Adipocyte (in vitro differentiated cells): ENCODE measurements at regions not wholly inside any gene's neighbourhood (a gene's known extent, or its start where the extent isn't known, plus 50 kb on each side); places are given as distances from the start of the nearest gene placed in this dataset.
A peak's percentile ranks its signal among the peaks of the same experiment; 100 is the strongest.

ENCODE experiments used
- DNase-seq: peaks from one replicate; pipeline ENCODE4 v3.0.0-alpha.2; 2015; ENCODE audit warnings: low read depth
- H3K27me3 ChIP-seq: replicated peaks from 2 replicates; pipeline ENCODE4 v1.7.0; 2013; ENCODE audit warnings: mild to moderate bottlenecking, low read length, moderate library complexity; ENCODE audit not compliant: control insufficient read depth, insufficient read depth
- H3K36me3 ChIP-seq: 2 replicates; pipeline ENCODE4 v1.7.0; 2013; ENCODE audit warnings: low read length, mild to moderate bottlenecking, moderate library complexity; ENCODE audit not compliant: control insufficient read depth, insufficient read depth, severe bottlenecking
- H3K4me1 ChIP-seq: 2 replicates; pipeline ENCODE4 v1.7.0; 2013; ENCODE audit warnings: mild to moderate bottlenecking, low read length, moderate library complexity; ENCODE audit not compliant: control insufficient read depth, insufficient read depth
- H3K4me3 ChIP-seq: 2 replicates; pipeline ENCODE4 v1.7.0; 2013; ENCODE audit warnings: mild to moderate bottlenecking, low read length, moderate library complexity
- H3K9ac ChIP-seq: 2 replicates; pipeline ENCODE4 v1.7.0; 2013; ENCODE audit warnings: mild to moderate bottlenecking, low read length, moderate library complexity
- H3K9me3 ChIP-seq: 2 replicates; pipeline ENCODE4 v1.7.0; 2013; ENCODE audit warnings: mild to moderate bottlenecking, low read length, moderate library complexity; ENCODE audit not compliant: control insufficient read depth

GRCh38 chr1:173128742-173129141 is 78.0 kb upstream of the TNFSF18 start:
- Histone ChIP-seq H3K4me3 (no peak overlapping the region), H3K4me1 (no peaks in the 10 kb centered on the region), H3K36me3 (no peaks in the 10 kb centered on the region), H3K9ac (no peak overlapping the region), H3K27me3 (peaks cover 7% of the 10 kb centered on the region), H3K9me3 (no peaks in the 10 kb centered on the region)
- DNase-seq = no peak

GRCh38 chr1:173127369-173128307 is 76.9 kb upstream of the TNFSF18 start:
- Histone ChIP-seq H3K4me1 (peaks cover 7% of the 10 kb centered on the region), H3K36me3 (no peaks in the 10 kb centered on the region), H3K9ac (no peak overlapping the region), H3K27me3 (peaks cover 2% of the 10 kb centered on the region), H3K4me3 (no peak overlapping the region), H3K9me3 (no peaks in the 10 kb centered on the region)
- no peak for DNase-seq

GRCh38 chr1:173126421-173126820 is 75.7 kb upstream of the TNFSF18 start:
- DNase-seq = peak; percentile 19
- Histone ChIP-seq H3K9ac (no peak overlapping the region), H3K4me3 (no peak overlapping the region), H3K27me3 (no peaks in the 10 kb centered on the region), H3K9me3 (no peaks in the 10 kb centered on the region), H3K4me1 (peaks cover 13% of the 10 kb centered on the region), H3K36me3 (no peaks in the 10 kb centered on the region)

GRCh38 chr1:173122958-173123852 is 72.5 kb upstream of the TNFSF18 start:
- Histone ChIP-seq H3K27me3 (no peaks in the 10 kb centered on the region), H3K4me1 (peaks cover 13% of the 10 kb centered on the region), H3K36me3 (no peaks in the 10 kb centered on the region), H3K9me3 (no peaks in the 10 kb centered on the region), H3K9ac (peak overlapping the region; percentile 59), H3K4me3 (peak overlapping the region; percentile 69)
- peak; percentile 96 for DNase-seq

- no peak for DNase-seq
- Histone ChIP-seq H3K9me3 (no peaks in the 10 kb centered on the region), H3K4me1 (peaks cover 13% of the 10 kb centered on the region), H3K27me3 (no peaks in the 10 kb centered on the region), H3K9ac (peak overlapping the region; percentile 59), H3K4me3 (peak overlapping the region; percentile 69), H3K36me3 (no peaks in the 10 kb centered on the region)
Measured at GRCh38 chr1:173122344-173122935, 71.7 kb upstream of the TNFSF18 start.

DNA sequence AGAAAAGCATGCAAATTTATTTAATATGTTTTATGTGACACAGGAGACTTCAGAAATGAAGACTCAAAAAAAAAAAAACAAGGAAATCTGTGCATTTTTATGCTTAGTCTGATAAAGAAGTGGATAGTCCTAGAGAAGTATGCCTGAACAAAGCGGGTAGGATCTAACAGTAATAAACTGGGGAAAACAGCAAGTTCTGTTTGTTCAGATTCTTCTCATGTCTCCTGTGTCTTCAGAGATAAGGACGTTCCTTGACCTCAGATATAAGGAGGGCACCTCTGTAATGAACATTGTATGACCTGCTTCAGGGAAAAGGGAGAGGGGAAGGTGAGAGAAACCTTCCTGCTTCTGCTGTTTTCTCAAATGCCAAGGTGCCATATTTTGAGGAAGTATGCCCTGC is 67.7 kb upstream of the TNFSF18 start:
- Histone ChIP-seq H3K27me3 (no peaks in the 10 kb centered on the region), H3K9me3 (no peaks in the 10 kb centered on the region), H3K9ac (no peak overlapping the region), H3K36me3 (no peaks in the 10 kb centered on the region), H3K4me1 (peaks cover 11% of the 10 kb centered on the region), H3K4me3 (no peak overlapping the region)
- no peak for DNase-seq

- no peak overlapping the region for H3K4me3 ChIP-seq
- peaks cover 7% of the 10 kb centered on the region for H3K4me1 ChIP-seq
- no peaks in the 10 kb centered on the region for H3K36me3 ChIP-seq
- no peak overlapping the region for H3K9ac ChIP-seq
- H3K9me3 ChIP-seq = no peaks in the 10 kb centered on the region
- DNase-seq = no peak
- H3K27me3 ChIP-seq = no peaks in the 10 kb centered on the region
Measured at GRCh38 chr1:173117761-173118160, 67.0 kb upstream of the TNFSF18 start.

- no peaks in the 10 kb centered on the region for H3K9me3 ChIP-seq
- H3K9ac ChIP-seq = no peak overlapping the region
- DNase-seq = no peak
- H3K27me3 ChIP-seq = no peaks in the 10 kb centered on the region
- H3K4me1 ChIP-seq = peaks cover 2% of the 10 kb centered on the region
- H3K4me3 ChIP-seq = no peak overlapping the region
- H3K36me3 ChIP-seq = no peaks in the 10 kb centered on the region
Measured at GRCh38 chr1:173117108-173117633, 66.4 kb upstream of the TNFSF18 start.

- Histone ChIP-seq H3K4me3 (no peak overlapping the region), H3K4me1 (peaks cover 6% of the 10 kb centered on the region), H3K36me3 (no peaks in the 10 kb centered on the region), H3K9ac (no peak overlapping the region), H3K9me3 (no peaks in the 10 kb centered on the region), H3K27me3 (no peaks in the 10 kb centered on the region)
- DNase-seq = no peak
Measured at GRCh38 chr1:173114346-173114745, 63.6 kb upstream of the TNFSF18 start.

DNA sequence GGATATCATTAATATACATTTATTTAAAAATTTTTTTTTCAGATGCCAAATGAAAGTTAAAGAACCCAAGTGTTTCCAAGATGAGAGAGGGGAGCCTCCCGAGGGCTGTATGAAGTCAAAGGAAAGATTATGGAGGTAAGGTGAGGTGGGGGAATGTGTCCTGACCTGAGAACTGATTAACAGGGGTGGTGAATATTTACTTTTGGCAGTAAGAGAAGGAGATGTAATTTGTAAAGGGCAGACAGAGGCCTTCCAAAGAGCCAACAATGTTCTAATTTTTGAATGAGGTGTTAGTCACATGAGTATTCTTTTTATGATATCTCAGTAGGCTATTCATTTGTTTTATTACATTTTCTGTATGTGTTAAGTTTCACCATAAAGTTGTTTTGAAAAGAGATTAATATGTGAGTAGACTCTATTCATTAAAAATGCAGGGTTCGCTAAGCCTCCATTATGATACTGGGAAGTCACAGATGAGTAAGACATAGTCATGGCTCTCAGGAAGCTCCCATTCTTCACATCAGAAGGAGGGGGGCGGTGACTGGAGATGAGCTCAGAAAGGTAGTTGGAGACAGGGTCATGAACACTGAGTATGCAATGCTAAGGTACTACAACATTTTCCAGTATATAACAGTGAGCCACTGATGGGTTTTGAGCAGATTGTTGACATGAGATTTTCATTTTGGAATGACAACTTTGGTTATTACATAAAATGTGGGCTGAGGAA is 62.4 kb upstream of the TNFSF18 start:
- Histone ChIP-seq H3K27me3 (no peaks in the 10 kb centered on the region), H3K36me3 (no peaks in the 10 kb centered on the region), H3K9ac (no peak overlapping the region), H3K9me3 (peaks cover 5% of the 10 kb centered on the region), H3K4me3 (no peak overlapping the region), H3K4me1 (peaks cover 6% of the 10 kb centered on the region)
- no peak for DNase-seq
